ENCODE measurements at regions not wholly inside any gene's neighbourhood (a gene's known extent, or its start where the extent isn't known, plus 50 kb on each side); places are given as distances from the start of the nearest gene placed in this dataset.

- H3K4me3 ChIP-seq (ENCODE audit: low read depth in 1 of 2, low read length in 2 of 2): no peak overlapping the region
- no peak overlapping the region for H2AFZ ChIP-seq (ENCODE audit: low read depth, low read length)
- no peak overlapping the region for H3K27ac ChIP-seq (ENCODE audit: low read length)
- H3K9me3 ChIP-seq (ENCODE audit: insufficient read depth, low read length, severe bottlenecking): no peaks in the 10 kb centered on the region
- no peaks in the 10 kb centered on the region for H3K36me3 ChIP-seq (ENCODE audit: insufficient read depth, low read length)
- no peaks in the 10 kb centered on the region for H4K20me1 ChIP-seq (ENCODE audit: insufficient read depth, low read length)
- no peak overlapping the region for H3K9ac ChIP-seq (ENCODE audit: low read depth, low read length)
- no peak overlapping the region for H3K4me2 ChIP-seq (ENCODE audit: insufficient read depth, low read length)
- H3K27me3 ChIP-seq (ENCODE audit: insufficient read depth, low read length, poor library complexity): no peaks in the 10 kb centered on the region
- TF ChIP-seq, protein P1, sequence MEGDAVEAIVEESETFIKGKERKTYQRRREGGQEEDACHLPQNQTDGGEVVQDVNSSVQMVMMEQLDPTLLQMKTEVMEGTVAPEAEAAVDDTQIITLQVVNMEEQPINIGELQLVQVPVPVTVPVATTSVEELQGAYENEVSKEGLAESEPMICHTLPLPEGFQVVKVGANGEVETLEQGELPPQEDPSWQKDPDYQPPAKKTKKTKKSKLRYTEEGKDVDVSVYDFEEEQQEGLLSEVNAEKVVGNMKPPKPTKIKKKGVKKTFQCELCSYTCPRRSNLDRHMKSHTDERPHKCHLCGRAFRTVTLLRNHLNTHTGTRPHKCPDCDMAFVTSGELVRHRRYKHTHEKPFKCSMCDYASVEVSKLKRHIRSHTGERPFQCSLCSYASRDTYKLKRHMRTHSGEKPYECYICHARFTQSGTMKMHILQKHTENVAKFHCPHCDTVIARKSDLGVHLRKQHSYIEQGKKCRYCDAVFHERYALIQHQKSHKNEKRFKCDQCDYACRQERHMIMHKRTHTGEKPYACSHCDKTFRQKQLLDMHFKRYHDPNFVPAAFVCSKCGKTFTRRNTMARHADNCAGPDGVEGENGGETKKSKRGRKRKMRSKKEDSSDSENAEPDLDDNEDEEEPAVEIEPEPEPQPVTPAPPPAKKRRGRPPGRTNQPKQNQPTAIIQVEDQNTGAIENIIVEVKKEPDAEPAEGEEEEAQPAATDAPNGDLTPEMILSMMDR (IDR thresholded peaks at IDR 0.05; ENCODE audit: borderline replicate concordance, extremely low read depth, low read length, poor library complexity, severe bottlenecking): no peak
- TF ChIP-seq EZH2 (IDR thresholded peaks at IDR 0.05; ENCODE audit: borderline replicate concordance, low read depth, low read length, severe bottlenecking): no peak
- no peak for ATAC-seq (ENCODE audit: insufficient read depth, low read depth)
- H3K4me1 ChIP-seq (ENCODE audit: insufficient read depth, low read length): no peaks in the 10 kb centered on the region
- no peak for DNase-seq
- no peaks in the 10 kb centered on the region for H3K79me2 ChIP-seq (ENCODE audit: insufficient read depth, low read length)
Measured at GRCh38 chr2:21469564-21469963, 345.8 kb downstream of the TDRD15 start.

DNA sequence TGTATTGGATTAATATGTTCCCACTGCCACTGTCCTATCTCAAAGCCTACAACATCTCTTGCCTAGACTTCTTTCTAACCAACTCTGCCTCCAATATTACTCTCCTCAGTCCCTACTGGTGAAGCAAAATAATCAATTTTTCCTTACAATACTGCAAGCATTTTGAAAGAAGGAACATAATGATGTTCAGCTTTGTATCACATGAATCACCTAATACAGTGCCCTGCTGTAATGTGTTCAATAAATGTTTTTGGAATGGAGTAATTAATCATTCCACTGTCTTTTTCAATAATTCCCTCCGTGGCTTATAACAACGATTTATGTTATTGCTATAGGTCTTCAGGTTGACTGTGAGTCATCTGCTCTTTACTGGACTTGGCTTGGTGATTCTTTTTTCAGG, 356.4 kb downstream of the TDRD15 start:
- Histone ChIP-seq H3K4me1 (ENCODE audit: insufficient read depth, low read length) (no peaks in the 10 kb centered on the region), H3K79me2 (ENCODE audit: insufficient read depth, low read length) (no peaks in the 10 kb centered on the region), H3K27ac (ENCODE audit: low read length) (no peak overlapping the region), H3K4me2 (ENCODE audit: insufficient read depth, low read length) (no peak overlapping the region), H4K20me1 (ENCODE audit: insufficient read depth, low read length) (no peaks in the 10 kb centered on the region), H3K36me3 (ENCODE audit: insufficient read depth, low read length) (no peaks in the 10 kb centered on the region), H3K27me3 (ENCODE audit: insufficient read depth, low read length, poor library complexity) (no peaks in the 10 kb centered on the region), H3K9me3 (ENCODE audit: insufficient read depth, low read length, severe bottlenecking) (no peaks in the 10 kb centered on the region), H2AFZ (ENCODE audit: low read depth, low read length) (no peak overlapping the region), H3K9ac (ENCODE audit: low read depth, low read length) (no peak overlapping the region), H3K4me3 (ENCODE audit: low read depth in 1 of 2, low read length in 2 of 2) (no peak overlapping the region)
- no peak for DNase-seq
- TF ChIP-seq, protein P1 (IDR thresholded peaks at IDR 0.05; ENCODE audit: borderline replicate concordance, extremely low read depth, low read length, poor library complexity, severe bottlenecking): no peak
- TF ChIP-seq EZH2 (IDR thresholded peaks at IDR 0.05; ENCODE audit: borderline replicate concordance, low read depth, low read length, severe bottlenecking): no peak
- no peak for ATAC-seq (ENCODE audit: insufficient read depth, low read depth)

GRCh38 chr2:21484643-21485042, 360.9 kb downstream of the TDRD15 start:
- Histone ChIP-seq H2AFZ (ENCODE audit: low read depth, low read length) (no peak overlapping the region), H3K4me2 (ENCODE audit: insufficient read depth, low read length) (no peak overlapping the region), H3K27me3 (ENCODE audit: insufficient read depth, low read length, poor library complexity) (no peaks in the 10 kb centered on the region), H4K20me1 (ENCODE audit: insufficient read depth, low read length) (no peaks in the 10 kb centered on the region), H3K27ac (ENCODE audit: low read length) (no peak overlapping the region), H3K4me3 (ENCODE audit: low read depth in 1 of 2, low read length in 2 of 2) (no peak overlapping the region), H3K36me3 (ENCODE audit: insufficient read depth, low read length) (no peaks in the 10 kb centered on the region), H3K9me3 (ENCODE audit: insufficient read depth, low read length, severe bottlenecking) (no peaks in the 10 kb centered on the region), H3K79me2 (ENCODE audit: insufficient read depth, low read length) (no peaks in the 10 kb centered on the region), H3K9ac (ENCODE audit: low read depth, low read length) (no peak overlapping the region), H3K4me1 (ENCODE audit: insufficient read depth, low read length) (no peaks in the 10 kb centered on the region)
- no peak for DNase-seq
- no peak for ATAC-seq (ENCODE audit: insufficient read depth, low read depth)
- TF ChIP-seq, protein P1 (IDR thresholded peaks at IDR 0.05; ENCODE audit: borderline replicate concordance, extremely low read depth, low read length, poor library complexity, severe bottlenecking): no peak
- TF ChIP-seq EZH2 (IDR thresholded peaks at IDR 0.05; ENCODE audit: borderline replicate concordance, low read depth, low read length, severe bottlenecking): no peak

DNA sequence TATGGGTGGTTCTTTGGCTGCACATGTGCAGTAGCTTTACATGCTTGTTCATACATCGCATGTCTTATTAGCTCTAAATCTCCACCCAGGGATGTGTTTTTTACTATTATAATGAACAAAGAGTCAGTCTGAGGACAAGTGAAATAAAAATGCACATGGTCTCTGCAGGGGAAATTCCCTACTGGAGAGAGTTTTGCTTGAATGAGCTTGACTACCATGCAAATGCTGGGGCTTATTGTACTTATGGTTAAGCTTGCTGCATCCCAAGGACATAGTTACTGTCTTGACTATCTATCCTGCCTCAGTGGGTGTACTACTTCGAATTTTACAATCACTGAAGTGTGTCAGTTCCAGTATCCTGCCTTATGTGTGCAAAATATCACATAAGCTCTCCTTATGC, 362.7 kb downstream of the TDRD15 start:
- H3K9ac ChIP-seq (ENCODE audit: low read depth, low read length): no peak overlapping the region
- no peak for TF ChIP-seq EZH2 (IDR thresholded peaks at IDR 0.05; ENCODE audit: borderline replicate concordance, low read depth, low read length, severe bottlenecking)
- TF ChIP-seq, protein P1 (IDR thresholded peaks at IDR 0.05; ENCODE audit: borderline replicate concordance, extremely low read depth, low read length, poor library complexity, severe bottlenecking): no peak
- H3K4me3 ChIP-seq (ENCODE audit: low read depth in 1 of 2, low read length in 2 of 2): no peak overlapping the region
- H3K9me3 ChIP-seq (ENCODE audit: insufficient read depth, low read length, severe bottlenecking): no peaks in the 10 kb centered on the region
- no peak for ATAC-seq (ENCODE audit: insufficient read depth, low read depth)
- H3K4me1 ChIP-seq (ENCODE audit: insufficient read depth, low read length): no peaks in the 10 kb centered on the region
- DNase-seq: no peak
- H3K27me3 ChIP-seq (ENCODE audit: insufficient read depth, low read length, poor library complexity): no peaks in the 10 kb centered on the region
- no peaks in the 10 kb centered on the region for H3K36me3 ChIP-seq (ENCODE audit: insufficient read depth, low read length)
- H2AFZ ChIP-seq (ENCODE audit: low read depth, low read length): no peak overlapping the region
- H4K20me1 ChIP-seq (ENCODE audit: insufficient read depth, low read length): no peaks in the 10 kb centered on the region
- H3K79me2 ChIP-seq (ENCODE audit: insufficient read depth, low read length): no peaks in the 10 kb centered on the region
- no peak overlapping the region for H3K4me2 ChIP-seq (ENCODE audit: insufficient read depth, low read length)
- no peak overlapping the region for H3K27ac ChIP-seq (ENCODE audit: low read length)

Data from DND-41 (cell line).